IMR-90 (cell line): ENCODE measurements at regions not wholly inside any gene's neighbourhood (a gene's known extent, or its start where the extent isn't known, plus 50 kb on each side); places are given as distances from the start of the nearest gene placed in this dataset.

ENCODE experiments used
- ATAC-seq: fragments of 200-7000 bp; cut with Tn5 transposase; 2 replicates; pipeline ENCODE4 v1.9.1; 2020; ENCODE audit warnings: low read depth, mild to moderate bottlenecking, moderate library complexity
- BruUV-seq: library from RNA; stranded (reverse); fragments of 400-500 nt; replicated peaks from 2 replicates; lab custom pipeline; 2021; lab: Mats Ljungman, UMichigan
- CTCF ChIA-PET: fragments of 300-600 bp; formaldehyde crosslinking; extraction: SDS; loops from one replicate; lab custom pipeline; 2021; ENCODE audit warnings: antibody characterized with exemption; lab: Yijun Ruan, JAX
- POLR2A ChIA-PET: fragments of 300-600 bp; sonication (Branson Sonifier 250); formaldehyde crosslinking; loops from one replicate; lab custom pipeline; 2022; ENCODE audit warnings: antibody characterized with exemption; ENCODE audit not compliant: unreplicated experiment; lab: Charles Lee
- DNase-seq: peaks from one replicate; pipeline ENCODE4 v3.0.0; 2013
- H2AFZ ChIP-seq: replicated peaks from 2 replicates; pipeline ENCODE3; 2013; ENCODE audit warnings: low read length, mild to moderate bottlenecking; ENCODE audit not compliant: poor library complexity
- H2AK5ac ChIP-seq: 2 replicates; pipeline ENCODE4 v1.6.1; 2013; ENCODE audit warnings: low read depth, low read length, inconsistent platforms
- H2AK9ac ChIP-seq: replicated peaks from 2 replicates; pipeline ENCODE3; 2013; ENCODE audit warnings: mild to moderate bottlenecking, low read depth, low read length, moderate library complexity; ENCODE audit not compliant: poor library complexity
- H2BK120ac ChIP-seq: 2 replicates; pipeline ENCODE4 v1.6.1; 2013; ENCODE audit warnings: low read depth, low read length, inconsistent platforms
- H2BK15ac ChIP-seq: 3 replicates; pipeline ENCODE4 v1.6.1; 2013; ENCODE audit warnings: low read depth, low read length, inconsistent platforms
- H2BK20ac ChIP-seq: 2 replicates; pipeline ENCODE4 v1.6.1; 2013; ENCODE audit warnings: low read depth, mild to moderate bottlenecking, inconsistent platforms, low read length, moderate library complexity
- H2BK5ac ChIP-seq: 2 replicates; pipeline ENCODE4 v1.6.1; 2013; ENCODE audit warnings: mild to moderate bottlenecking, low read depth, low read length, inconsistent platforms; ENCODE audit not compliant: poor library complexity, severe bottlenecking
- H3K14ac ChIP-seq: replicated peaks from 2 replicates; pipeline ENCODE4 v1.6.1; 2013; ENCODE audit warnings: low read depth, low read length, inconsistent platforms
- H3K18ac ChIP-seq: 2 replicates; pipeline ENCODE4 v1.6.1; 2013; ENCODE audit warnings: low read depth, low read length, control low read depth
- H3K23ac ChIP-seq: 2 replicates; pipeline ENCODE4 v1.6.1; 2013; ENCODE audit warnings: low read depth, low read length, inconsistent platforms
- H3K27ac ChIP-seq: 2 replicates; pipeline ENCODE4 v1.5.1; 2013; ENCODE audit warnings: mild to moderate bottlenecking, control low read depth, low read length; ENCODE audit not compliant: insufficient read depth
- H3K27me3 ChIP-seq: 2 replicates; pipeline ENCODE4 v1.6.1; 2013; ENCODE audit warnings: low read length; ENCODE audit not compliant: control insufficient read depth, insufficient read depth
- H3K36me3 ChIP-seq: 2 replicates; pipeline ENCODE4 v1.6.1; 2013; ENCODE audit warnings: low read length, mixed read lengths; ENCODE audit not compliant: control insufficient read depth, insufficient read depth
- H3K4ac ChIP-seq: 2 replicates; pipeline ENCODE4 v1.6.1; 2013; ENCODE audit warnings: low read depth, low read length, inconsistent platforms
- H3K4me1 ChIP-seq: 2 replicates; pipeline ENCODE4 v1.6.1; 2013; ENCODE audit warnings: low read length, mixed read lengths; ENCODE audit not compliant: control insufficient read depth, insufficient read depth
- H3K4me2 ChIP-seq: 2 replicates; pipeline ENCODE4 v1.6.1; 2013; ENCODE audit warnings: low read depth, mild to moderate bottlenecking, control low read depth, low read length, moderate library complexity
- H3K4me3 ChIP-seq: 2 replicates; pipeline ENCODE4 v1.5.1; 2013; ENCODE audit warnings: low read depth, mild to moderate bottlenecking, control low read depth, low read length, moderate library complexity; ENCODE audit not compliant: insufficient read depth
- H3K56ac ChIP-seq: 2 replicates; pipeline ENCODE4 v1.6.1; 2013; ENCODE audit warnings: low read length, inconsistent platforms; ENCODE audit not compliant: insufficient read depth; ENCODE audit errors: extremely low read depth
- H3K79me1 ChIP-seq, 2 experiments: 2 replicates each; pipeline ENCODE4 v1.6.1; 2013; ENCODE audit warnings: low read length in 2 of 2, inconsistent platforms in 1 of 2, low read depth in 1 of 2
- H3K9ac ChIP-seq: 2 replicates; pipeline ENCODE4 v1.6.1; 2013; ENCODE audit warnings: low read depth, low read length, control low read depth
- H3K9me1 ChIP-seq: 2 replicates; pipeline ENCODE4 v1.6.1; 2013; ENCODE audit warnings: low read length, inconsistent platforms; ENCODE audit not compliant: insufficient read depth
- H3K9me3 ChIP-seq: 2 replicates; pipeline ENCODE4 v1.6.1; 2013; ENCODE audit warnings: low read length; ENCODE audit not compliant: control insufficient read depth, insufficient read depth
- H4K20me1 ChIP-seq: 2 replicates; pipeline ENCODE4 v1.6.1; 2013; ENCODE audit warnings: low read length, inconsistent platforms; ENCODE audit not compliant: insufficient read depth
- H4K5ac ChIP-seq: 2 replicates; pipeline ENCODE4 v1.6.1; 2013; ENCODE audit warnings: mild to moderate bottlenecking, low read depth, low read length, control low read depth
- H4K8ac ChIP-seq, 2 experiments: 2 replicates each; pipeline ENCODE4 v1.6.1; 2013; ENCODE audit warnings: low read depth in 2 of 2, low read length in 2 of 2, control low read depth in 1 of 2, inconsistent platforms in 1 of 2
- H4K91ac ChIP-seq: 2 replicates; pipeline ENCODE4 v1.6.1; 2013; ENCODE audit warnings: low read depth, low read length, inconsistent platforms; ENCODE audit not compliant: insufficient read depth
- BHLHE40 ChIP-seq: fragments of 150-350 bp; IDR thresholded peaks from 2 replicates; pipeline ENCODE4 v1.6.1; 2016; ENCODE audit warnings: mild to moderate bottlenecking, low read depth, low read length
- CHD1 ChIP-seq: IDR thresholded peaks from 2 replicates; pipeline ENCODE4 v1.6.1; 2012; ENCODE audit warnings: low read depth, low read length, improper control_type of control experiment
- FOS ChIP-seq: fragments of 150-350 bp; IDR thresholded peaks from 2 replicates; pipeline ENCODE4 v1.6.1; 2016; ENCODE audit warnings: low read depth, low read length
- MAFK ChIP-seq: IDR thresholded peaks from 2 replicates; pipeline ENCODE4 v1.6.1; 2012; ENCODE audit warnings: low read depth, low read length, improper control_type of control experiment
- MAZ ChIP-seq: IDR thresholded peaks from 2 replicates; pipeline ENCODE4 v1.6.1; 2012; ENCODE audit warnings: low read depth, mild to moderate bottlenecking, low read length, improper control_type of control experiment, moderate library complexity, borderline replicate concordance
- MXI1 ChIP-seq: IDR thresholded peaks from 2 replicates; pipeline ENCODE4 v1.6.1; 2012; ENCODE audit warnings: low read depth, mild to moderate bottlenecking, low read length, moderate library complexity, borderline replicate concordance
- NFE2L2 ChIP-seq: fragments of 150-350 bp; IDR thresholded peaks from 2 replicates; pipeline ENCODE4 v1.6.1; 2016; ENCODE audit warnings: low read depth, mild to moderate bottlenecking, low read length
- POLR2A ChIP-seq: IDR thresholded peaks from 2 replicates; pipeline ENCODE4 v1.6.1; 2012; ENCODE audit warnings: mild to moderate bottlenecking, low read depth, low read length
- RAD21 ChIP-seq: IDR thresholded peaks from 2 replicates; pipeline ENCODE4 v1.6.1; 2012; ENCODE audit warnings: low read length, improper control_type of control experiment
- RCOR1 ChIP-seq: IDR thresholded peaks from 2 replicates; pipeline ENCODE4 v1.6.1; 2012; ENCODE audit warnings: mild to moderate bottlenecking, low read length, improper control_type of control experiment; ENCODE audit not compliant: insufficient replicate concordance
- SMC3 ChIP-seq: fragments of 150-350 bp; IDR thresholded peaks from 2 replicates; pipeline ENCODE4 v1.6.1; 2016; ENCODE audit warnings: low read depth, mild to moderate bottlenecking, antibody characterized with exemption, low read length, moderate library complexity
- WGBS, 2 experiments: methylation state at CpG; one replicate each; pipeline versions ENCODE4 v1.1.5 to v1.1.7; 2013; ENCODE audit warnings: missing lambda C conversion rate in 2 of 2; ENCODE audit not compliant: insufficient read length in 1 of 2; ENCODE audit errors: extremely low coverage in 2 of 2; 5-methylcytosine and 5-hydroxymethylcytosine counted together
- dilution Hi-C: fragments of 300-500 bp; cut with HindIII; formaldehyde crosslinking; loops from one replicate; pipeline ENCODE4 v1.14.3; 2018; ENCODE audit warnings: low sequenced_read_pairs; ENCODE audit not compliant: unreplicated experiment
- in situ Hi-C: fragments of 300-500 bp; cut with MboI; formaldehyde crosslinking; loops from 3 replicates; pipeline ENCODE4 v1.14.3; 2019; ENCODE audit warnings: low sequenced_read_pairs, inconsistent platforms, mixed read lengths
- intact Hi-C: fragments of 100-400 bp; cut with micrococcal nuclease; formaldehyde crosslinking; loops from 2 replicates; pipeline ENCODE4 v1.10.0; 2022
- TF ChIP-seq, protein P1 (sequence below): fragments of 150-350 bp; IDR thresholded peaks from 2 replicates; pipeline ENCODE4 v1.6.1; 2016; ENCODE audit warnings: low read depth, mild to moderate bottlenecking, low read length, moderate library complexity, borderline replicate concordance
- TF ChIP-seq, protein P2 (sequence below): fragments of 150-350 bp; IDR thresholded peaks from 2 replicates; pipeline ENCODE4 v1.6.1; 2017; ENCODE audit warnings: mild to moderate bottlenecking, antibody characterized with exemption, low read length, low read depth

DNA sequence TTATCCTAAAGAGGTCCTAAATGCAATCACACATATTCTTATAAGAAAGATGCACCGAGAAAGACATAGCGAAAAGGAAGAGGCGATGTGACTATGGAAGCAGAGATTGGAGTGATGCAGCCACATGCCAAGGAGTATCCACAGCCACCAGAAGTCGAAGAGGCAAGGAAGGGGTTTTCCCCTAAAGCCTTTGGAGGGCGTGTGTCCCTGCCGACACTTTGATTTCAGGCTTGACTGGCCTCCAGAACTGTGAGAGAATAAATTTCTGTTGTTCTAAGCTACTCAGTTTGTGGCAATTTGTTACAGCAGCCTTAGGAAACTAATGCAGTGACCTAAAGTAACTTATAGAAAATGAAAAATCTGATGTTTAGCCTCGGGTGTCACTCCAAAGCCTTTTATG is 179.5 kb upstream of the CITED2 start:
- dilution Hi-C loops, result no loop called here
- BruUV-seq, result no TSS peak
- in situ Hi-C loops, result no loop called here

More for the DNA sequence above, 179.5 kb upstream of the CITED2 start:
- Histone ChIP-seq H2BK120ac (no peak overlapping the region), H3K4me3 (no peak overlapping the region), H2AK9ac (no peak overlapping the region), H3K23ac (no peak overlapping the region), H4K20me1 (no peaks in the 10 kb centered on the region), H2BK20ac (no peak overlapping the region), H4K8ac (no peak overlapping the region), H2BK5ac (no peak overlapping the region), H3K4me2 (no peak overlapping the region), H3K9me1 (no peaks in the 10 kb centered on the region; the same call in 1 of the 2 replicates), H3K18ac (no peak overlapping the region), H4K5ac (no peak overlapping the region), H4K91ac (no peak overlapping the region), H3K56ac (no peak overlapping the region), H3K4me1 (no peaks in the 10 kb centered on the region), H3K27ac (no peak overlapping the region), H3K4ac (no peak overlapping the region), H3K27me3 (no peaks in the 10 kb centered on the region), H2AFZ (no peak overlapping the region), H3K79me1 (no peaks in the 10 kb centered on the region), H3K9me3 (no peaks in the 10 kb centered on the region), H3K14ac (no peak overlapping the region), H2AK5ac (no peak overlapping the region), H3K36me3 (no peaks in the 10 kb centered on the region), H2BK15ac (no peak overlapping the region), H3K9ac (no peak overlapping the region)
- intact Hi-C loops, result no loop called here
- DNase-seq (no peak), ATAC-seq (no peak)
- TF ChIP-seq SMC3 (no peak), CHD1 (no peak), MXI1 (no peak), RAD21 (no peak), POLR2A (no peak), FOS (no peak), MAZ (no peak), RCOR1 (no peak), BHLHE40 (no peak), NFE2L2 (no peak), MAFK (no peak)
- TF ChIP-seq, protein P1, sequence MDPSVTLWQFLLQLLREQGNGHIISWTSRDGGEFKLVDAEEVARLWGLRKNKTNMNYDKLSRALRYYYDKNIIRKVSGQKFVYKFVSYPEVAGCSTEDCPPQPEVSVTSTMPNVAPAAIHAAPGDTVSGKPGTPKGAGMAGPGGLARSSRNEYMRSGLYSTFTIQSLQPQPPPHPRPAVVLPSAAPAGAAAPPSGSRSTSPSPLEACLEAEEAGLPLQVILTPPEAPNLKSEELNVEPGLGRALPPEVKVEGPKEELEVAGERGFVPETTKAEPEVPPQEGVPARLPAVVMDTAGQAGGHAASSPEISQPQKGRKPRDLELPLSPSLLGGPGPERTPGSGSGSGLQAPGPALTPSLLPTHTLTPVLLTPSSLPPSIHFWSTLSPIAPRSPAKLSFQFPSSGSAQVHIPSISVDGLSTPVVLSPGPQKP, result no peak
- TF ChIP-seq, protein P2, sequence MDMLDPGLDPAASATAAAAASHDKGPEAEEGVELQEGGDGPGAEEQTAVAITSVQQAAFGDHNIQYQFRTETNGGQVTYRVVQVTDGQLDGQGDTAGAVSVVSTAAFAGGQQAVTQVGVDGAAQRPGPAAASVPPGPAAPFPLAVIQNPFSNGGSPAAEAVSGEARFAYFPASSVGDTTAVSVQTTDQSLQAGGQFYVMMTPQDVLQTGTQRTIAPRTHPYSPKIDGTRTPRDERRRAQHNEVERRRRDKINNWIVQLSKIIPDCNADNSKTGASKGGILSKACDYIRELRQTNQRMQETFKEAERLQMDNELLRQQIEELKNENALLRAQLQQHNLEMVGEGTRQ, result no peak
- 78% methylated on average over 4 of the region's 7 CpGs; no CpG with 5 or more reads in 1 of the 2 experiments for WGBS, 2 experiments
- ChIA-PET POLR2A (no interaction called here), CTCF (interaction anchor here (0.6 to 0.9 kb wide), 3 partner anchors 14 to 518 kb away, joined by 3 read pairs; no protein-coding TSS in a partner anchor)
